ENCODE measurements at regions not wholly inside any gene's neighbourhood (a gene's known extent, or its start where the extent isn't known, plus 50 kb on each side); places are given as distances from the start of the nearest gene placed in this dataset.
"Not testable (repeated sequence)": the region's sequence is repeated elsewhere in the genome, so short reads cannot be mapped to it uniquely, and the experiment has no call there.

GRCh38 chr14:19268047-19268627 is 166.0 kb downstream of the POTEG start:
- H3K18ac ChIP-seq (ENCODE audit: extremely low read depth, low read length); H4K5ac ChIP-seq (ENCODE audit: insufficient read length, low read depth, low read length); H2AK5ac ChIP-seq (ENCODE audit: low read depth, low read length); H3K27ac ChIP-seq (ENCODE audit: low read depth, low read length); DNase-seq (ENCODE audit: low read depth in 1 of 2, low spot score in 2 of 2); H3K4me2 ChIP-seq (ENCODE audit: insufficient read depth in 1 of 2, low read depth in 2 of 2, low read length in 2 of 2); H3K79me1 ChIP-seq (ENCODE audit: low read depth, low read length); H2AFZ ChIP-seq (ENCODE audit: low read length); FAIRE-seq; H4K8ac ChIP-seq (ENCODE audit: extremely low read depth, insufficient read depth, low read length); H2BK12ac ChIP-seq (ENCODE audit: low read depth, low read length); H2BK20ac ChIP-seq (ENCODE audit: low read length); H3K56ac ChIP-seq (replicated peaks; ENCODE audit: insufficient read length, low read depth, low read length); CTCF ChIA-PET (ENCODE audit: partially characterized antibody); H3K4me1 ChIP-seq (replicated peaks in 1 of 4; ENCODE audit: control insufficient read depth in 3 of 4, insufficient read depth in 4 of 4, low read length in 3 of 4); H3K9me3 ChIP-seq (ENCODE audit: insufficient read depth in 2 of 2, low read depth in 1 of 2, low read length in 1 of 2); H3K27me3 ChIP-seq (replicated peaks in 1 of 4; ENCODE audit: control insufficient read depth in 3 of 4, extremely low read depth in 1 of 4, insufficient read depth in 3 of 4, low read length in 3 of 4); H3K4ac ChIP-seq (replicated peaks; ENCODE audit: insufficient read length, low read depth, low read length); H4K20me1 ChIP-seq (replicated peaks in 1 of 2; ENCODE audit: control insufficient read depth in 1 of 2, insufficient read depth in 2 of 2, low read length in 2 of 2); H3K14ac ChIP-seq (ENCODE audit: insufficient read length); H2BK120ac ChIP-seq (replicated peaks; ENCODE audit: low read depth, low read length); H2BK5ac ChIP-seq (ENCODE audit: low read depth, low read length); H3K23ac ChIP-seq (ENCODE audit: insufficient read length); H3K36me3 ChIP-seq (ENCODE audit: control insufficient read depth in 2 of 4, insufficient read depth in 4 of 4, low read length in 3 of 4); H3K79me2 ChIP-seq (ENCODE audit: control insufficient read depth in 1 of 2, insufficient read depth in 2 of 2, low read length in 2 of 2); H3K9ac ChIP-seq (replicated peaks in 1 of 4; ENCODE audit: extremely low read depth in 1 of 4, low read depth in 3 of 4, low read length in 3 of 4); H2BK15ac ChIP-seq (ENCODE audit: low read length); H3K4me3 ChIP-seq (ENCODE audit: extremely low read depth in 1 of 4, insufficient read depth in 2 of 4, low read depth in 3 of 4, low read length in 4 of 4); H3K23me2 ChIP-seq (ENCODE audit: low read depth, low read length); H4K91ac ChIP-seq (replicated peaks; ENCODE audit: insufficient read length, low read length); POLR2A ChIA-PET (ENCODE audit: partially characterized antibody): not testable (repeated sequence)
- WGBS, 2 experiments (ENCODE audit: extremely low coverage in 1 of 2, insufficient coverage in 1 of 2, insufficient read length in 1 of 2, insufficient replicate concordance in 2 of 2, low coverage in 1 of 2, low lambda C conversion rate in 2 of 2, missing lambda C conversion rate in 1 of 2) = no CpG with 5 or more reads among the region's 21 CpGs

- H3K9me3 ChIP-seq (ENCODE audit: insufficient read depth in 2 of 2, low read depth in 1 of 2, low read length in 1 of 2); H3K9ac ChIP-seq (replicated peaks in 1 of 4; ENCODE audit: extremely low read depth in 1 of 4, low read depth in 3 of 4, low read length in 3 of 4); H2AFZ ChIP-seq (ENCODE audit: low read length); FAIRE-seq; H3K23me2 ChIP-seq (ENCODE audit: low read depth, low read length); H3K4me3 ChIP-seq (ENCODE audit: extremely low read depth in 1 of 4, insufficient read depth in 2 of 4, low read depth in 3 of 4, low read length in 4 of 4); H4K91ac ChIP-seq (replicated peaks; ENCODE audit: insufficient read length, low read length); H4K20me1 ChIP-seq (replicated peaks in 1 of 2; ENCODE audit: control insufficient read depth in 1 of 2, insufficient read depth in 2 of 2, low read length in 2 of 2); H2BK120ac ChIP-seq (replicated peaks; ENCODE audit: low read depth, low read length); H3K4ac ChIP-seq (replicated peaks; ENCODE audit: insufficient read length, low read depth, low read length); H3K79me2 ChIP-seq (ENCODE audit: control insufficient read depth in 1 of 2, insufficient read depth in 2 of 2, low read length in 2 of 2); H4K8ac ChIP-seq (ENCODE audit: extremely low read depth, insufficient read depth, low read length); H2BK12ac ChIP-seq (ENCODE audit: low read depth, low read length); H3K27me3 ChIP-seq (replicated peaks in 1 of 4; ENCODE audit: control insufficient read depth in 3 of 4, extremely low read depth in 1 of 4, insufficient read depth in 3 of 4, low read length in 3 of 4); H2BK20ac ChIP-seq (ENCODE audit: low read length); H3K36me3 ChIP-seq (ENCODE audit: control insufficient read depth in 2 of 4, insufficient read depth in 4 of 4, low read length in 3 of 4); DNase-seq (ENCODE audit: low read depth in 1 of 2, low spot score in 2 of 2); H2AK5ac ChIP-seq (ENCODE audit: low read depth, low read length); H4K5ac ChIP-seq (ENCODE audit: insufficient read length, low read depth, low read length); H3K56ac ChIP-seq (replicated peaks; ENCODE audit: insufficient read length, low read depth, low read length); H3K27ac ChIP-seq (ENCODE audit: low read depth, low read length); H2BK5ac ChIP-seq (ENCODE audit: low read depth, low read length); H3K23ac ChIP-seq (ENCODE audit: insufficient read length); CTCF ChIA-PET (ENCODE audit: partially characterized antibody); POLR2A ChIA-PET (ENCODE audit: partially characterized antibody); H3K14ac ChIP-seq (ENCODE audit: insufficient read length); H3K4me2 ChIP-seq (ENCODE audit: insufficient read depth in 1 of 2, low read depth in 2 of 2, low read length in 2 of 2); H3K79me1 ChIP-seq (ENCODE audit: low read depth, low read length); H3K18ac ChIP-seq (ENCODE audit: extremely low read depth, low read length); H3K4me1 ChIP-seq (replicated peaks in 1 of 4; ENCODE audit: control insufficient read depth in 3 of 4, insufficient read depth in 4 of 4, low read length in 3 of 4); H2BK15ac ChIP-seq (ENCODE audit: low read length): not testable (repeated sequence)
- no CpG with 5 or more reads among the region's 1 CpG for WGBS, 2 experiments (ENCODE audit: extremely low coverage in 1 of 2, insufficient coverage in 1 of 2, insufficient read length in 1 of 2, insufficient replicate concordance in 2 of 2, low coverage in 1 of 2, low lambda C conversion rate in 2 of 2, missing lambda C conversion rate in 1 of 2)
Measured at GRCh38 chr14:19272235-19272634, 161.9 kb downstream of the POTEG start.
